H1 (cell line): ENCODE measurements at regions not wholly inside any gene's neighbourhood (a gene's known extent, or its start where the extent isn't known, plus 50 kb on each side); places are given as distances from the start of the nearest gene placed in this dataset.

Experiments used
- CTCF ChIA-PET: fragments of 300-600 bp; sonication (Branson Sonifier 250); formaldehyde crosslinking; loops from one replicate; lab custom pipeline; 2021; ENCODE audit not compliant: partially characterized antibody; lab: Charles Lee
- POLR2A ChIA-PET: fragments of 300-600 bp; sonication (Branson Sonifier 250); formaldehyde crosslinking; loops from one replicate; lab custom pipeline; 2021; ENCODE audit warnings: inconsistent platforms; ENCODE audit not compliant: partially characterized antibody; lab: Charles Lee
- DNase-seq, 2 experiments: peaks; one replicate each; pipeline versions ENCODE4 v3.0.0 to v3.0.0-alpha.2; 2010 to 2022; ENCODE audit warnings: low spot score in 2 of 2, low read depth in 1 of 2, mixed read lengths in 1 of 2
- FAIRE-seq: peaks from 2 replicates; lab custom pipeline; 2011; peaks lifted over from hg19 to GRCh38; lab: Jason Lieb, UNC
- H2AFZ ChIP-seq: 2 replicates; pipeline ENCODE4 v1.8.1; 2012; ENCODE audit warnings: low read length, inconsistent platforms
- H2AK5ac ChIP-seq: 2 replicates; pipeline ENCODE4 v1.6.1; 2013; ENCODE audit warnings: low read depth, low read length
- H2BK120ac ChIP-seq: replicated peaks from 2 replicates; pipeline ENCODE3; 2013; ENCODE audit warnings: low read depth, low read length, inconsistent platforms
- H2BK12ac ChIP-seq: 2 replicates; pipeline ENCODE4 v1.6.1; 2013; ENCODE audit warnings: low read depth, low read length
- H2BK15ac ChIP-seq: 2 replicates; pipeline ENCODE4 v1.6.1; 2013; ENCODE audit warnings: low read length
- H2BK20ac ChIP-seq: 2 replicates; pipeline ENCODE4 v1.6.1; 2013; ENCODE audit warnings: low read length
- H2BK5ac ChIP-seq: 2 replicates; pipeline ENCODE4 v1.6.1; 2013; ENCODE audit warnings: low read depth, low read length
- H3K14ac ChIP-seq: 2 replicates; pipeline ENCODE4 v1.6.1; 2013; ENCODE audit warnings: inconsistent platforms; ENCODE audit not compliant: insufficient read length
- H3K18ac ChIP-seq: 2 replicates; pipeline ENCODE4 v1.6.1; 2013; ENCODE audit warnings: low read length; ENCODE audit errors: extremely low read depth
- H3K23ac ChIP-seq: 2 replicates; pipeline ENCODE4 v1.6.1; 2013; ENCODE audit warnings: inconsistent platforms; ENCODE audit not compliant: insufficient read length
- H3K23me2 ChIP-seq: 2 replicates; pipeline ENCODE4 v1.6.1; 2013; ENCODE audit warnings: low read depth, low read length
- H3K27ac ChIP-seq: 2 replicates; pipeline ENCODE4 v1.6.1; 2011; ENCODE audit warnings: low read depth, low read length, inconsistent platforms
- H3K27me3 ChIP-seq, 4 experiments: replicated peaks in 1 of 4; 1 replicate in 1 of 4; 2 replicates in 3 of 4; pipeline versions ENCODE4 v1.6.1 to v1.8.1; 2011 to 2013; ENCODE audit warnings: low read length in 3 of 4, mild to moderate bottlenecking in 3 of 4, inconsistent platforms in 2 of 4, mixed read lengths in 2 of 4, moderate library complexity in 1 of 4; ENCODE audit not compliant: control insufficient read depth in 3 of 4, insufficient read depth in 3 of 4; ENCODE audit errors: extremely low read depth in 1 of 4
- H3K36me3 ChIP-seq, 4 experiments: 2 replicates each; pipeline versions ENCODE4 v1.6.1 to v1.8.1; 2011 to 2013; ENCODE audit warnings: mild to moderate bottlenecking in 4 of 4, low read length in 3 of 4, moderate library complexity in 2 of 4, control low read depth in 1 of 4, inconsistent platforms in 1 of 4; ENCODE audit not compliant: insufficient read depth in 4 of 4, control insufficient read depth in 2 of 4
- H3K4ac ChIP-seq: replicated peaks from 2 replicates; pipeline ENCODE3; 2013; ENCODE audit warnings: low read length, low read depth, mixed read lengths, inconsistent platforms; ENCODE audit not compliant: insufficient read length
- H3K4me1 ChIP-seq, 4 experiments: replicated peaks in 1 of 4; 1 replicate in 1 of 4; 2 replicates in 3 of 4; pipeline versions ENCODE4 v1.6.1 to v1.8.1; 2011 to 2013; ENCODE audit warnings: low read length in 3 of 4, inconsistent platforms in 2 of 4, mixed read lengths in 1 of 4; ENCODE audit not compliant: insufficient read depth in 4 of 4, control insufficient read depth in 3 of 4
- H3K4me2 ChIP-seq, 2 experiments: 2 replicates each; pipeline versions ENCODE4 v1.6.1 to v1.8.1; 2011 to 2013; ENCODE audit warnings: low read depth in 2 of 2, low read length in 2 of 2, control low read depth in 1 of 2, inconsistent platforms in 1 of 2, mild to moderate bottlenecking in 1 of 2; ENCODE audit not compliant: insufficient read depth in 1 of 2
- H3K4me3 ChIP-seq, 4 experiments: fragments of 200-600, 300-600 bp in 1 of 4; sonication (generic), shearing (Covaris generic), sonication (Bioruptor Twin) in 1 of 4; 2 replicates each; pipeline versions ENCODE4 v1.5.1 to v1.8.1; 2011 to 2016; ENCODE audit warnings: low read length in 4 of 4, low read depth in 3 of 4, control low read depth in 2 of 4, inconsistent platforms in 2 of 4, mild to moderate bottlenecking in 2 of 4, mixed read lengths in 1 of 4, moderate library complexity in 1 of 4; ENCODE audit not compliant: insufficient read depth in 2 of 4; ENCODE audit errors: extremely low read depth in 1 of 4
- H3K56ac ChIP-seq: replicated peaks from 2 replicates; pipeline ENCODE3; 2013; ENCODE audit warnings: low read depth, mild to moderate bottlenecking, mixed read lengths, low read length, inconsistent platforms; ENCODE audit not compliant: insufficient read length
- H3K79me1 ChIP-seq: 2 replicates; pipeline ENCODE4 v1.6.1; 2013; ENCODE audit warnings: low read depth, low read length, control low read depth
- H3K79me2 ChIP-seq, 2 experiments: 2 replicates each; pipeline versions ENCODE4 v1.6.1 to v1.8.1; 2012 to 2013; ENCODE audit warnings: low read length in 2 of 2, mild to moderate bottlenecking in 2 of 2, inconsistent platforms in 1 of 2; ENCODE audit not compliant: insufficient read depth in 2 of 2, control insufficient read depth in 1 of 2
- H3K9ac ChIP-seq, 4 experiments: replicated peaks in 1 of 4; 1 replicate in 1 of 4; 2 replicates in 3 of 4; pipeline versions ENCODE4 v1.6.1 to v1.8.1; 2011 to 2013; ENCODE audit warnings: low read depth in 3 of 4, low read length in 3 of 4, control low read depth in 2 of 4, mild to moderate bottlenecking in 2 of 4, moderate library complexity in 2 of 4, inconsistent platforms in 1 of 4; ENCODE audit errors: extremely low read depth in 1 of 4
- H3K9me3 ChIP-seq, 2 experiments: 2 replicates each; pipeline versions ENCODE4 v1.6.1 to v1.8.1; 2012 to 2013; ENCODE audit warnings: mild to moderate bottlenecking in 2 of 2, moderate library complexity in 2 of 2, control low read depth in 1 of 2, inconsistent platforms in 1 of 2, low read depth in 1 of 2, low read length in 1 of 2, mixed read lengths in 1 of 2; ENCODE audit not compliant: insufficient read depth in 2 of 2
- H4K20me1 ChIP-seq, 2 experiments: replicated peaks in 1 of 2; 2 replicates each; pipeline versions ENCODE3 to v1.8.1; 2011 to 2013; ENCODE audit warnings: inconsistent platforms in 2 of 2, low read length in 2 of 2, mild to moderate bottlenecking in 1 of 2; ENCODE audit not compliant: insufficient read depth in 2 of 2, control insufficient read depth in 1 of 2
- H4K5ac ChIP-seq: 2 replicates; pipeline ENCODE4 v1.6.1; 2013; ENCODE audit warnings: low read length, low read depth, mixed read lengths, inconsistent platforms; ENCODE audit not compliant: insufficient read length
- H4K8ac ChIP-seq: 2 replicates; pipeline ENCODE4 v1.8.0; 2013; ENCODE audit warnings: mild to moderate bottlenecking, moderate library complexity, low read length, inconsistent platforms; ENCODE audit not compliant: insufficient read depth; ENCODE audit errors: extremely low read depth
- H4K91ac ChIP-seq: replicated peaks from 2 replicates; pipeline ENCODE3; 2013; ENCODE audit warnings: low read length, mixed read lengths, inconsistent platforms; ENCODE audit not compliant: insufficient read length
- ATF2 ChIP-seq: IDR thresholded peaks from 2 replicates; pipeline ENCODE4 v1.6.1; 2012; ENCODE audit warnings: low read length, inconsistent platforms
- CTBP2 ChIP-seq: IDR thresholded peaks from 2 replicates; pipeline ENCODE4 v1.7.0; 2011; ENCODE audit warnings: borderline replicate concordance, mild to moderate bottlenecking, moderate library complexity, mixed read lengths, low read length; ENCODE audit not compliant: insufficient read depth, insufficient read length
- EGR1 ChIP-seq: IDR thresholded peaks from 2 replicates; pipeline ENCODE4 v1.6.1; 2011; ENCODE audit warnings: low read depth, low read length, borderline replicate concordance
- FOSL1 ChIP-seq: IDR thresholded peaks from 2 replicates; pipeline ENCODE4 v1.6.1; 2011; ENCODE audit warnings: mild to moderate bottlenecking, low read depth, low read length, moderate library complexity; ENCODE audit not compliant: insufficient read depth
- JUND ChIP-seq: IDR thresholded peaks from 2 replicates; pipeline ENCODE4 v1.6.1; 2011; ENCODE audit warnings: mild to moderate bottlenecking, improper control_type of control experiment, low read length
- MAX ChIP-seq: IDR thresholded peaks from 2 replicates; pipeline ENCODE4 v1.6.1; 2012; ENCODE audit warnings: inconsistent platforms
- PHF8 ChIP-seq: fragments of 200-600 bp; sonication (generic); conservative IDR thresholded peaks from 2 replicates; pipeline ENCODE4 v1.7.1; 2012; ENCODE audit warnings: low read depth, mild to moderate bottlenecking, inconsistent platforms, low read length, moderate library complexity
- RNF2 ChIP-seq: fragments of 200-900, 300-1000 bp; sonication (generic); IDR thresholded peaks from 2 replicates; pipeline ENCODE4 v1.7.1; 2016; ENCODE audit warnings: borderline replicate concordance, low read depth, mild to moderate bottlenecking, antibody characterized with exemption, low read length; ENCODE audit not compliant: poor library complexity, severe bottlenecking; ENCODE audit errors: missing control alignments
- SUZ12 ChIP-seq: fragments of 200-600 bp; sonication (generic); IDR thresholded peaks from 2 replicates; pipeline ENCODE4 v1.6.1; 2012; ENCODE audit warnings: mild to moderate bottlenecking, inconsistent platforms, low read length, moderate library complexity, mixed read lengths
- TAF1 ChIP-seq: IDR thresholded peaks from 2 replicates; pipeline ENCODE4 v1.6.1; 2011; ENCODE audit warnings: mild to moderate bottlenecking, low read depth, low read length
- WGBS, 2 experiments: shearing (Covaris generic) in 1 of 2; methylation state at CpG; one replicate each; pipeline versions ENCODE4 v1.1.6 to v1.1.7; 2013 to 2015; ENCODE audit warnings: low lambda C conversion rate in 2 of 2, mixed read lengths in 2 of 2, inconsistent platforms in 1 of 2, low coverage in 1 of 2, missing lambda C conversion rate in 1 of 2; ENCODE audit not compliant: insufficient replicate concordance in 2 of 2, insufficient coverage in 1 of 2, insufficient read length in 1 of 2; ENCODE audit errors: extremely low coverage in 1 of 2, missing lambda C conversion rate in 1 of 2; 5-methylcytosine and 5-hydroxymethylcytosine counted together

DNA sequence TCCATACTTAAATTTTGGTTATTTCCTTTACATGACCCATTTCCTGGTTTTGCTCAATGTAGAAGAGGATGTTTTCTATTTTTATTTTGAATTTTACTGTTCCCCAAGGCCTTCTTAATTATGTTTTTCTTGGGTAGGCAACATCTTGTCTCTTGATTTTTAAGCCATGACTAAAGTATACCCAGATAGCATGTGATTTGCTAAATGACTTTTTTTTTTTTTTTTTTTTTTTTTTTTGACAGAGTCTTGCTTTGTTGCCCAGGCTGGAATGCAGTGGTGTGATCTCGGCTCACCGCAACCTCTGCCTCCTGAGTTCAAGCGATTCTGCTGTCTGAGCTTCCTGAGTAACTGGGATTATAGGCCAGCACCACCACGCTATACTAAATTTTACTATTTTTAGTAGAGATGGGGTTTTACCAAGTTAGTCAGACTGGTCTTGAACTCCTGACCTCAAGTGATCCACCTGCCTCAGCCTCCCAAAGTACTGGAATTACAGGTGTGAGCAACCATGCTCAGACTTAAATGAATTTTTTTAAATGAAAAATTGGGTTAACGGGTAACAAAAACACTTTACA is 198.6 kb upstream of the DAB2 start:
- no peak overlapping the region for H2BK15ac ChIP-seq
- no peaks in the 10 kb centered on the region for H3K4me1 ChIP-seq
- no peak overlapping the region for H3K4me3 ChIP-seq
- H4K20me1 ChIP-seq: no peaks in the 10 kb centered on the region
- no peaks in the 10 kb centered on the region for H3K23me2 ChIP-seq
- H2AK5ac ChIP-seq: no peak overlapping the region
- H3K36me3 ChIP-seq: no peaks in the 10 kb centered on the region
- H3K9ac ChIP-seq: no peak overlapping the region
- H2BK12ac ChIP-seq: no peak overlapping the region
- H3K9me3 ChIP-seq: no peaks in the 10 kb centered on the region
- WGBS, 2 experiments: 100% methylated on average over 5 of the region's 5 CpGs; no CpG with 5 or more reads in 1 of the 2 experiments
- no peak overlapping the region for H3K4ac ChIP-seq
- no peak overlapping the region for H3K4me2 ChIP-seq
- H2BK20ac ChIP-seq: no peak overlapping the region
- no peaks in the 10 kb centered on the region for H3K27me3 ChIP-seq
- no peak overlapping the region for H4K91ac ChIP-seq
- no peak overlapping the region for H2AFZ ChIP-seq
- no peak overlapping the region for H3K56ac ChIP-seq
- H4K8ac ChIP-seq: no peak overlapping the region
- H3K23ac ChIP-seq: no peak overlapping the region
- no peak overlapping the region for H3K14ac ChIP-seq
- POLR2A ChIA-PET: no interaction called here
- H2BK120ac ChIP-seq: no peak overlapping the region
- no peak overlapping the region for H4K5ac ChIP-seq
- FAIRE-seq (no peak), DNase-seq (no peak)
- no peak overlapping the region for H3K27ac ChIP-seq
- H3K79me1 ChIP-seq: no peaks in the 10 kb centered on the region
- no peaks in the 10 kb centered on the region for H3K79me2 ChIP-seq
- H2BK5ac ChIP-seq: no peak overlapping the region
- H3K18ac ChIP-seq: no peak overlapping the region
- CTCF ChIA-PET: interaction anchor here (0.6 kb wide), 1 partner anchor 173 kb away, joined by 3 read pairs; no protein-coding TSS in a partner anchor
- TF ChIP-seq SUZ12 (no peak), ATF2 (no peak), CTBP2 (no peak), PHF8 (no peak), FOSL1 (no peak), EGR1 (no peak), JUND (no peak), MAX (no peak), RNF2 (no peak), TAF1 (no peak)
